ENCODE measurements at regions not wholly inside any gene's neighbourhood (a gene's known extent, or its start where the extent isn't known, plus 50 kb on each side); places are given as distances from the start of the nearest gene placed in this dataset.

DNA sequence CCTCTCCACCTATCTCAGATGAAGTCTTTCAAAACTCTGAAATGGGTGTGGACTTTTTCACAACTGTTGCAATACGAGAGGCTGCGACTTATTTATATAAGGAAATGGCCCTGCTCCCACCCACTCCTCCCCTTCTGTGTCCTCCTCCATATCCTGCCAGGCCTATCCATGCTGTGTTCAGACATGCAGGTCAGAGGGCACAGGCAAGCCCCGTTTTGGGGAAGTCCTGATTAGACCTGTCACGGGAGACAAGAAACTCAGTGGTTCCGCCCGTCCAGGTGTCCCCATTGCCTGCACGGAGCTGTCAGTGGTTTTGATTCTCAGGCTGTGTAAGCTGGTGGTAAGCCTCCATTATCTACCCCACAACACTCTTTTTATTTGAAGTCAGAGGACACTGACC, 99.6 kb upstream of the MGAT5 start:
- no peak for DNase-seq

GRCh38 chr2:134155134-134155533, 98.7 kb upstream of the MGAT5 start:
- DNase-seq: no peak

DNA sequence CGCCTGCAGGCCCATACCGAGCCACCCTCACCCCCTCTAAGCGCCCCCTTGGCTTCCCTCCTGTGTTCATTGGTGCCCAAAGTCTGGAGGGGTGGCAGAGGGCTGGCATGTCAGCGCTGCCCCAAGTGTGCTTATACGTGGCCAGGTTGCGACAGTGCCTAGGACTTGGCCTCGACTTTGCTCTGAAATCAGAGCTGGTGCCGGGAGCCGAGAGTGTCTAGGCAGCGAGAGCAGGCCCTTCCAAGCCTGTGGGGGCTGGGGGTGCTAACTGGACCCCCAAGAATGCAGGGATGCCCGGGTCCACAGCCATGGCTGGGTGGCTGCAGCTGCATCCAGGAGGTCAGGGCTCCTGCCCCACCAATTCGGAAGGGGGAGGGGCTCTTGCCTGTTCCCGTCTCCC, 95.6 kb upstream of the MGAT5 start:
- DNase-seq: no peak

DNA sequence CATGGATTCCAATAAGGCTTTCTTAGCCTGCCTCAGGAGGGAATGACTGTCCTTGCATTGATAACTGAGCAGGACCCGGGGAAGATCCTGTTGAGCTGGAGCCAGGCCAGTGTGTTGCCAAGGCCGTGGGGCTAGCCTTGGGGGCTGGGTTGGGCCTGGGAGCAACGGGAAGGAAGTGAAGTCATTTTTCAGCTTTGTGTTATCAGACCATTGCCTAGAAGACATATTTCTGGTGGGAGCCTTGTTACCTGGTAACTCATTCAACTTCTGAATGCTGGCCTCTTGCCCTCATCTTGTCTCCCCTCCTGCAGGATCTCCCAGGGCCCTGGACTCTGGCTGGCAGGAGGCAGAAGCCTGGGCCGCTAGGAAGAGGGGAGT, 92.7 kb upstream of the MGAT5 start:
- no peak for DNase-seq

- DNase-seq: no peak
Observed at GRCh38 chr2:134163336-134163735, 90.5 kb upstream of the MGAT5 start.

- no peak for DNase-seq
Observed at GRCh38 chr2:134164306-134164705, 89.6 kb upstream of the MGAT5 start.

DNA sequence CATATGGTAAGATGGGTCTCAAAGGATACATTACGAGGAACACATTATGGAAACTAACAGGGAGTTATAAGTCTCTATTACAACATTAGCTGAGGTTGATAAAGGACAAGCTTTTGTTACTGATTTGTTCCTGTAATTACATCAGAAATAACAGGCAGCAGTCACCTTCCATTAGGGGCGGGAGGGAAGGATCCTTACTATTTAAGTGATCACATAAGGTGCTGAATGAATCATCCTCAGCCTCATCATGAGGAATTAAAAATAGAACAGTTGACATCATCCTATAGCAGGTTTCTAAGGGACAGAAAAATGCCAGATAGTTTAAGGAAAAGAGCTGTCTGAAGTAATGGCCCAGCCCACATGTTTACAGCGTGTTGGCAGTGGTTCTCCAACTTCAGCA, 86.9 kb upstream of the MGAT5 start:
- DNase-seq: no peak

DNA sequence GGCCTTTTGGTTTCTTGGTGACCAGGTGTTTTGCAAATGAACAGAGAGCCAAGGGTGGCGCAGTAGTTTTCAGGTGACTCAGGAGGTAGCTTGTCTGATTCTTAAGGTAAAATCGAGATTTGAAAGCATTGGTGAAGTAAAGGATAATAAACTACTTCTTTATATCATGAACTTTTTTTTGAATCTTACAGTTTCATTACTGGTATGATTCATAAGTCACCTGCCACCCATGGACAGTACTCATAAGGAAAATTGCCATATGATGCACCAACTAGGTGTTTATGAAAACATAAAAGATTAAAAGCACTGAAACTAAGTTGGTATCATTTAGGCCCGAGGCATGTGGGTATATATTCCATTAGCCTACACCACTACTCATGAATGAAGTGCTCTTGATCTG, 84.1 kb upstream of the MGAT5 start:
- DNase-seq: peak; percentile 76

- no peak for DNase-seq
Observed at GRCh38 chr2:134170294-134170693, 83.6 kb upstream of the MGAT5 start.

DNA sequence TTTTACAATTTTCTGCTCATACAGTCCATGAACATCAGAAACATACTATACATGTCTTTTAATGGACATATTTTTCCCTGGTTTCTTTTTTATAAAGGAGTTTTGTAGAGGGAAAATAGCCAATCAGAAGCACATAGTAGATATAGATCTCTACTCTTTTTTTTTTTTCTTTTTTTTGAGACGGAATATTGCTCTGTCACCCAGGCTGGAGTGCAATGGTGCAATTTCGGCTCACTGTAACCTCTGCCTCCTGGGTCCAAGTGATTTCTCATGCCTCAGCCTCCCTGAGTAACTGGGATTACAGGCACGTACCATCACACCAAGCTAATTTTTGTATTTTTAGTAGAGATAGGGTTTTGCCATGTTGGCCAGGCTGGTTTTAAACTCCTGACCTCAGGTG, 83.2 kb upstream of the MGAT5 start:
- DNase-seq: no peak

DNA sequence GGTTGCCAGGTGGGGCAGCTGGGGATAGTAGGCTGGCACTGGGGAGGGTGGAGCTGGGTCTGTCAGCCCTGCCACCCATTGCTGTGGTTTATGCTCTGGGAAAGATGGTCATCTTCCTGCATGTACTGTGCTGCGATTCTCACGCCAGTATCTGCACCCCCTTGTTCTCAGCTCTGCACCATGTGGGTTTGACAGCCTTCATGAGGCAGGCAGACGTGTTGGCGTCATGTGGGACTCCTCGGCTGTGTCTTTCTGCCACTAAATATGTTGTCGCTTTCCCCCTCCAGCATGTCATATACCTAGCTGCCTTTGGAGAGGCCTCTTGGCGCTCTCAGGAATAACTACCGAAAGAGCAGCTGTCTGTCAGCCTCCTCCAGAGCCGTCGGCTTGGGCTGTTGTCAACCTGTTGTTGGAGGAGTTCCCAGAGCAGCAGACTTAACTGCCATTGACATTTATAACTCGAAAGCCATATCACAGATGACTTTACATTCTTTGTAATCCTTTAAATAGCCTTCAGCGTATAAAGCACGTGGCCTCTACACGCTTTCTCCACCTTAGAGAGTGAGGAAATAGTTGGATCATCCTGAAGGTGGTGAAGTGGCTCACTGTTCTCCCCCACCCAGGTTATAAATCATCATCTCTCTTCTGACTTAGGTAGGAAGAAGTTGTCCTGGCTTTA, 80.4 kb upstream of the MGAT5 start:
- DNase-seq: no peak

DNA sequence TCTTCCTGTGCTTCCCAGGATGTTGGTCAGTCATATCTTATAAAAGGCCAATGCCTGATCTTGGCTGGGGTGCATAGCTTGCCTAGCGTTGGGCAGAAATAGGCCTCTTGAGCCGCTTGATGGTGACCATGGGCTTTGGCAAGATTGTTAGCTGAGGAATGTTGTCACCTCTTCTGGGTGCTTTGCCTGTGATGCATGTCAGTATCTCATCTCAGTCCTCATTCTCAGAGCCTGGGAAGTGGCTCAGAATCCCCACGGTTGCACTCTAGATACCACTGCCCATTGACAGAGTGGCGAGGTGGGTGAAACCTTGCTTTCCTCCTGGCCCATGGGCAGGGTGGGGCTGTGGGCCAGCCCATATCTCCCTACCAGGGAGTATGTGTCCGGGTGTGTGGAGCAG, 79.2 kb upstream of the MGAT5 start:
- no peak for DNase-seq

GRCh38 chr2:134175834-134176233, 78.0 kb upstream of the MGAT5 start:
- no peak for DNase-seq

- no peak for DNase-seq
Observed at GRCh38 chr2:134177351-134177931, 76.4 kb upstream of the MGAT5 start.

- no peak for DNase-seq
Observed at GRCh38 chr2:134178138-134178877, 75.6 kb upstream of the MGAT5 start.

GRCh38 chr2:134181219-134181618, 72.7 kb upstream of the MGAT5 start:
- peak; percentile 22 for DNase-seq

- no peak for DNase-seq
Observed at GRCh38 chr2:134183679-134184078, 70.2 kb upstream of the MGAT5 start.

- DNase-seq: no peak
Observed at GRCh38 chr2:134185639-134186038, 68.2 kb upstream of the MGAT5 start.

DNA sequence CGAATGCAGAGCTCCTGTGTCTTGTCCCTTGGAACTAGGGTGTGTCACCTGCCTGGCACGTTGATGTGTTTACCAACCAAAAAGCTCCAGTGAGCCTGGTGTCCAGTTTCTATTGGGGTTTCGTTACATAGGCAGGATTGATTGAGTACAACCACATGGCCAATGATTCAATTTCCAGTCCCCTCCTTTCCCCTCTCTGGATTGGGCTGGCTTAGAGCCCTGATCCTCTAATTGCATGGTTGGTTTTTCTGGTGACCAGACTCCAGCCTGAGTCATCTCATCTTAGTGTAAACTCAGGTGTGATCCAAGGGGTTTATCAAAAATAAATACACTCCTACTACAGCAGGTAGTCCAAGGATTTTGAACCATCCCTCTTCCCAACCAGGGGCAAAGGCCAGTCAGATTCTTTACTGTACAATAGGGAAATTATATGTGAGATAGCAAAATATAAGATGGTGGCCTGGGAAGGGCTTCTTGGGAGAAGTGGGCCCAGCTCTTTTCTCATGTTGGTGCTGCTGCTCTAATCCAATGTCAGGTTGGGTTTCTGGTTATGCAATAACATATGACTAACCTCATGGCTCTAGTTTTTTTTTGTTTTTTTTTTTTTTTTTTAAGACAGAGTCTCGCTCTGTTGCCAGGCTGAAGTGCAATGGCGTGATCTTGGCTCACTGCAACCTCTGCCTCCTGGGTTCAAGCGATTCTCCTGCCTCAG, 64.7 kb upstream of the MGAT5 start:
- no peak for DNase-seq

GRCh38 chr2:134190062-134190806, 63.6 kb upstream of the MGAT5 start:
- DNase-seq: no peak

GRCh38 chr2:134190807-134191203, 63.1 kb upstream of the MGAT5 start:
- DNase-seq: no peak

GRCh38 chr2:134191835-134192234, 62.0 kb upstream of the MGAT5 start:
- DNase-seq: no peak

DNA sequence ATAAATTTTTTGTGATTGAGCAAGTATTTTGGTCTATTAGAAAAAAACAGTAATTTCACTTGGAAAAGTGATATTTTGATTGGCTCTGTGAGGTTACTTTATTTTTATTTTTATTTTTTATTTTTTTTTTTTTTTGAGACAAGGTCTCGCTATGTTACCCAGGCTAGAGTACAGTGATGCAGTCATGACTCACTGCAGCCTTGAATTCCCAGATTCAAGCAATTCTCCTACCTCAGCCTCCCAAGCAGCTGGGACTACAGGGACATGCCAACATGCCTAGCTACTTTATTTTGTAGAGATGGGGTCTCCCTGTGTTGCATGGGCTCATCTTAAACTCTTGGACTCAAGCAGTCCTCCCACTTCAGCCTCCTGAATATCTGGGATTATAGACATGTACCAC, 60.9 kb upstream of the MGAT5 start:
- no peak for DNase-seq

All from activated CD4-positive, alpha-beta T cell treated with anti-CD3 and anti-CD28 coated beads, Interleukin-2, Interleukin-6, amounts not matched to agents 100 ng/mL and 50 ng/mL, durations not matched to agents 16 hours and 8 hours (primary cell).